ENCODE measurements at regions not wholly inside any gene's neighbourhood (a gene's known extent, or its start where the extent isn't known, plus 50 kb on each side); places are given as distances from the start of the nearest gene placed in this dataset.
"Not testable (repeated sequence)": the region's sequence is repeated elsewhere in the genome, so short reads cannot be mapped to it uniquely, and the experiment has no call there.

GRCh38 chr12:69172491-69172890, 66.9 kb upstream of the CPSF6 start:
- Histone ChIP-seq H3K36me3 (no peaks in the 10 kb centered on the region), H3K9me3 (no peaks in the 10 kb centered on the region), H3K27me3 (no peaks in the 10 kb centered on the region), H3K4me3 (no peak overlapping the region), H3K4me1 (no peaks in the 10 kb centered on the region), H3K27ac (no peak overlapping the region)
- TF ChIP-seq, protein P1, sequence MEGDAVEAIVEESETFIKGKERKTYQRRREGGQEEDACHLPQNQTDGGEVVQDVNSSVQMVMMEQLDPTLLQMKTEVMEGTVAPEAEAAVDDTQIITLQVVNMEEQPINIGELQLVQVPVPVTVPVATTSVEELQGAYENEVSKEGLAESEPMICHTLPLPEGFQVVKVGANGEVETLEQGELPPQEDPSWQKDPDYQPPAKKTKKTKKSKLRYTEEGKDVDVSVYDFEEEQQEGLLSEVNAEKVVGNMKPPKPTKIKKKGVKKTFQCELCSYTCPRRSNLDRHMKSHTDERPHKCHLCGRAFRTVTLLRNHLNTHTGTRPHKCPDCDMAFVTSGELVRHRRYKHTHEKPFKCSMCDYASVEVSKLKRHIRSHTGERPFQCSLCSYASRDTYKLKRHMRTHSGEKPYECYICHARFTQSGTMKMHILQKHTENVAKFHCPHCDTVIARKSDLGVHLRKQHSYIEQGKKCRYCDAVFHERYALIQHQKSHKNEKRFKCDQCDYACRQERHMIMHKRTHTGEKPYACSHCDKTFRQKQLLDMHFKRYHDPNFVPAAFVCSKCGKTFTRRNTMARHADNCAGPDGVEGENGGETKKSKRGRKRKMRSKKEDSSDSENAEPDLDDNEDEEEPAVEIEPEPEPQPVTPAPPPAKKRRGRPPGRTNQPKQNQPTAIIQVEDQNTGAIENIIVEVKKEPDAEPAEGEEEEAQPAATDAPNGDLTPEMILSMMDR (IDR thresholded peaks at IDR 0.05), result no peak
- no peak for ATAC-seq
- no peak for DNase-seq
- intact Hi-C loops (cut with DNase I), result no loop called here

DNA sequence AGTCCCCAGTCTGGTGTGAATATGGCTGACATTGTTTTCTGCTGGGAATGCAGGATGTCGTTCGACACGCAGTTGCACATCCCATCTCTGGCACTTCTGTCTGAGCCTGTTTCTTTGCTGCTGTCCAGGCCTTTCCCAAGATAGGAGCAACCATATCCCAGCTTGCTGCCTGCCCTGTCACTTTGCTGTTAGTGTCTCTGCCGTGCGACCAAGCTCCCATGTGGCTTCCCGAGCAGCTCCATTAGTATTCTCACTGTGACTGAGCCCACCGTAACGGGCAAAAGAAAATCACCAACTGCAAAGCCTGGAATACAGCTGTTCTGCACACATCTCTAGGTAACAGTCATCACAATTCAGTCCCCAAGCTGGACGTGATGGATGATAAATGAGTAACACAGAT, 66.0 kb upstream of the CPSF6 start:
- Histone ChIP-seq H3K9me3 (no peaks in the 10 kb centered on the region), H3K4me1 (no peaks in the 10 kb centered on the region), H3K27ac (no peak overlapping the region), H3K4me3 (no peak overlapping the region), H3K27me3 (no peaks in the 10 kb centered on the region), H3K36me3 (no peaks in the 10 kb centered on the region)
- ATAC-seq, result no peak
- DNase-seq, result no peak
- intact Hi-C loops (cut with DNase I), result no loop called here
- TF ChIP-seq, protein P1 (IDR thresholded peaks at IDR 0.05), result no peak

- H3K4me1 ChIP-seq, result no peaks in the 10 kb centered on the region
- H3K4me3 ChIP-seq, result no peak overlapping the region
- intact Hi-C loops (cut with DNase I), result no loop called here
- TF ChIP-seq, protein P1 (IDR thresholded peaks at IDR 0.05), result no peak
- no peaks in the 10 kb centered on the region for H3K9me3 ChIP-seq
- H3K36me3 ChIP-seq, result no peaks in the 10 kb centered on the region
- no peak for ATAC-seq
- no peak for DNase-seq
- H3K27ac ChIP-seq, result no peak overlapping the region
- H3K27me3 ChIP-seq, result no peaks in the 10 kb centered on the region
Measured at GRCh38 chr12:69179786-69180185, 59.6 kb upstream of the CPSF6 start.

DNA sequence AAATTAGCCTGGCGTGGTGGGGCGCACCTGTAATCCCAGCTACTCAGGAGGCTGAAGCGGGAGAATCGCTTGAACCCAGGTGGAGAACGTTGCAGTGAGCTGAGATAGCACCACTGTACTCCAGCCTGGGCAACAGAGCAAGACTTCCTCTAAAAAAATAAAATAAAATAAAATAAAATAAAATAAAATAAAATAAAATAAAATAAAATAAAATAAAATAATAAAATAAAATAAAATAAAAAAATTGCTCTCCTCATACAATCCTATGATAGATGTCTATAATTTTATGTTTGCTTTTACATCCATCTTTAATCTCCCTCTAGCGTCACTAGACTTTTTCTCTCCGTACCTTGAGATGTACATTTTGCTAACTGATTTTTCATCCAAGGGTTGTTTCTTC, 51.8 kb upstream of the CPSF6 start:
- H3K4me1 ChIP-seq; DNase-seq; intact Hi-C loops (cut with DNase I); H3K27me3 ChIP-seq; H3K27ac ChIP-seq; H3K4me3 ChIP-seq; ATAC-seq; H3K36me3 ChIP-seq: not testable (repeated sequence)
- peaks cover 0 to 41% of the 10 kb centered on the region in 2 donors for H3K9me3 ChIP-seq

DNA sequence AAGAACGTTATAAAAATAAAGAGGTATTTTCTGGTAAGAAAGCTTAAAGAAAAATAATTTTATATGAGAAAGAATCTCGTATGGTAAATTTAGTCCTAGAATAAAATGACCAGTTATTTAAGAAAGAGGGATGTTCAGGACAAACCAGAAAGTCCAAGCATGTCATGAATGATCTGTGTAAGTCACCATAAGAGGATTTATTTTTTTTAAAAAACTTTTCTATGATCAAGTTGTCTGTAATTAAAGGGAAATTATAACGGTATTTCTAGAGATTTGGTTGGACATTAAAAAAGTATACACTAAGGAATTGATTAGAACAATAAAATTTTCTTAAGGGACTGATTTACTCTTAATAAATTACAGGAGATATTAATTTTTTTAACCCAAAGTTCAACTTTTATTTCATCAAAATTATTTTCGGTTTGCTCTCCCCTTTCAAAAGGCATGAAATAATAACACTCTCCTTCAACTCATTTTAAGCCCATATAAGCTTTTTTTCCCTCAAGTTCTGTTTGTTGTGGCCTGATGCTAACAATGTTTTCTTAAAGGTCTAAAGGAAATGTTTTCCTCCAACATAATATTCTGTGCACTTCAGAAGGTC, 49.9 kb upstream of the CPSF6 start:
- Histone ChIP-seq H3K27me3 (no peaks in the 10 kb centered on the region), H3K36me3 (no peaks in the 10 kb centered on the region), H3K4me3 (no peak overlapping the region), H3K27ac (no peak overlapping the region), H3K9me3 (peaks cover 0 to 41% of the 10 kb centered on the region in 2 donors), H3K4me1 (no peaks in the 10 kb centered on the region)
- DNase-seq, result no peak
- ATAC-seq, result no peak
- TF ChIP-seq, protein P1 (IDR thresholded peaks at IDR 0.05), result no peak
- intact Hi-C loops (cut with DNase I), result no loop called here
